GM08714 (cell line): ENCODE measurements at regions not wholly inside any gene's neighbourhood (a gene's known extent, or its start where the extent isn't known, plus 50 kb on each side); places are given as distances from the start of the nearest gene placed in this dataset.

Experiments
- H3K4me3 ChIP-seq: fragments of 200-500 bp; sonication (Bioruptor generic); 2 replicates; pipeline ENCODE4 v1.5.1; 2014; ENCODE audit warnings: mild to moderate bottlenecking, low read length, inconsistent platforms
- ZNF274 ChIP-seq: IDR thresholded peaks from 2 replicates; pipeline ENCODE4 v1.6.1; 2012; ENCODE audit warnings: mild to moderate bottlenecking, low read depth, low read length

- no peak for TF ChIP-seq ZNF274
- H3K4me3 ChIP-seq = no peak overlapping the region
These were observed 258.2 kb upstream of the TNRC6C start for GRCh38 chr17:77700165-77700881.

GRCh38 chr17:77701996-77702395, 256.5 kb upstream of the TNRC6C start:
- no peak overlapping the region for H3K4me3 ChIP-seq
- TF ChIP-seq ZNF274 = no peak

- no peak overlapping the region for H3K4me3 ChIP-seq
- no peak for TF ChIP-seq ZNF274
These were observed 254.3 kb upstream of the TNRC6C start for GRCh38 chr17:77704048-77704815.

- no peak overlapping the region for H3K4me3 ChIP-seq
- no peak for TF ChIP-seq ZNF274
These were observed 251.6 kb upstream of the TNRC6C start for GRCh38 chr17:77706938-77707337.

GRCh38 chr17:77707546-77707945, 251.0 kb upstream of the TNRC6C start:
- TF ChIP-seq ZNF274 = no peak

GRCh38 chr17:77708049-77708448, 250.5 kb upstream of the TNRC6C start:
- no peak for TF ChIP-seq ZNF274
- no peak overlapping the region for H3K4me3 ChIP-seq

More at GRCh38 chr17:77707546-77707945, 251.0 kb upstream of the TNRC6C start:
- no peak overlapping the region for H3K4me3 ChIP-seq

GRCh38 chr17:77708936-77709335, 249.6 kb upstream of the TNRC6C start:
- TF ChIP-seq ZNF274 = no peak
- no peak overlapping the region for H3K4me3 ChIP-seq

- H3K4me3 ChIP-seq = no peak overlapping the region
- no peak for TF ChIP-seq ZNF274
These were observed 248.9 kb upstream of the TNRC6C start for GRCh38 chr17:77709594-77709993.

- H3K4me3 ChIP-seq = no peak overlapping the region
- TF ChIP-seq ZNF274 = no peak
These were observed 245.9 kb upstream of the TNRC6C start for GRCh38 chr17:77712578-77712977.

- no peak for TF ChIP-seq ZNF274
- no peak overlapping the region for H3K4me3 ChIP-seq
These were observed 242.1 kb upstream of the TNRC6C start for GRCh38 chr17:77716289-77716926.

GRCh38 chr17:77717941-77718668, 240.4 kb upstream of the TNRC6C start:
- H3K4me3 ChIP-seq = no peak overlapping the region
- no peak for TF ChIP-seq ZNF274

- TF ChIP-seq ZNF274 = no peak
- H3K4me3 ChIP-seq = no peak overlapping the region
These were observed 239.9 kb upstream of the TNRC6C start for GRCh38 chr17:77718669-77718961.

- TF ChIP-seq ZNF274 = no peak
- H3K4me3 ChIP-seq = no peak overlapping the region
These were observed 238.7 kb upstream of the TNRC6C start for GRCh38 chr17:77719806-77720205.
